Activated CD8-positive, alpha-beta T cell treated with anti-CD3 and anti-CD28 coated beads for 36 hours (primary cell): ENCODE measurements at regions not wholly inside any gene's neighbourhood (a gene's known extent, or its start where the extent isn't known, plus 50 kb on each side); places are given as distances from the start of the nearest gene placed in this dataset.
"Not testable (repeated sequence)": the region's sequence is repeated elsewhere in the genome, so short reads cannot be mapped to it uniquely, and the experiment has no call there.

Experiments used
- ATAC-seq: fragments of 200-7000 bp; cut with Tn5 transposase; one replicate; pipeline ENCODE4 v1.10.0; 2021; ENCODE audit warnings: mild to moderate bottlenecking, moderate library complexity
- CTCF ChIA-PET: fragments of 350-600 bp; sonication (Branson Sonifier 250); formaldehyde crosslinking; loops from one replicate; lab custom pipeline; 2021; ENCODE audit warnings: antibody characterized with exemption; lab: Charles Lee
- POLR2A ChIA-PET: fragments of 350-600 bp; sonication (Branson Sonifier 250); formaldehyde crosslinking; loops from one replicate; lab custom pipeline; 2021; ENCODE audit warnings: antibody characterized with exemption; lab: Charles Lee
- DNase-seq: peaks from one replicate; pipeline ENCODE4 v3.0.0-alpha.2; 2020
- H3K27ac Mint-ChIP-seq: one replicate; pipeline ENCODE4 v1.8.0; 2021; ENCODE audit warnings: mild to moderate bottlenecking, mixed read lengths
- H3K27me3 Mint-ChIP-seq: one replicate; pipeline ENCODE4 v1.8.0; 2021; ENCODE audit warnings: mixed read lengths
- H3K36me3 Mint-ChIP-seq: one replicate; pipeline ENCODE4 v1.8.0; 2021; ENCODE audit warnings: low read depth, mixed read lengths
- H3K4me1 Mint-ChIP-seq: one replicate; pipeline ENCODE4 v1.8.0; 2021; ENCODE audit warnings: low read depth, mixed read lengths
- H3K4me3 Mint-ChIP-seq: one replicate; pipeline ENCODE4 v1.8.0; 2021; ENCODE audit warnings: mild to moderate bottlenecking, moderate library complexity, mixed read lengths
- H3K9me3 Mint-ChIP-seq: one replicate; pipeline ENCODE4 v1.8.0; 2021; ENCODE audit warnings: mixed read lengths
- intact Hi-C: fragments of 100-400 bp; cut with micrococcal nuclease; formaldehyde crosslinking; loops from one replicate; pipeline ENCODE4 v1.10.0; 2022
- TF ChIP-seq, protein P1 (sequence below): fragments of 200-600 bp; IDR thresholded peaks from one replicate; pipeline ENCODE4 v1.8.0; 2022; ENCODE audit warnings: antibody characterized with exemption, mild to moderate bottlenecking

DNA sequence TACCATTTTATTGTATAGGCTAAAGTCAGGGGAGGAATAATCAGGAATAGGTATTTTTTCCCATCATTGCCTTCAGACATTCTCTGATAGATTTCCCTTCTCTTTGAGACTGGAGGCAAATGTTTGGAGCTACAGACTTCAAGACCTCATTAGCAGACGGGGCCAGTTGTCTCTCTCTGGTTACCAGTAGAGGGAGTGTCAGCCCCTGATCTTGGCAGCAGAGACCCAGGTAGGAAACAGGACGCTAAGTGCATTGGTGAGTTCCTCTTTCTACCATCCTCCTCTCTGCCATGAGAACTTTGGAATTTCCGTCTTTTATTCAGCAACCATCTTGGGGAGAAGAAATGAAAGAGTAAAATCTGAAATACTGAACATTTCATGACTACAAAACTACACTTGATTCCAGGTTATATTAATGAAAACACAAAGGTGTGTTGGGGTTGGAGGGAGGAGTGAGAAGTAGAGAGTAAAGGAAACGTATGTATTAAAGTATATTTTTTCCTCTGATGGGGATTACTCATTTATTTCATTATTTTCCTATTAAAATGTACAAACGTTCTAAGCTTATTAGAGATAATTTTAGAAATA lies 186.2 kb upstream of the GCFC2 start:
- CTCF ChIA-PET, result interaction anchor here (1.0 to 1.4 kb wide), 3 partner anchors 8 to 702 kb away, joined by 3 to 4 read pairs (median 4); no protein-coding TSS in a partner anchor
- TF ChIP-seq, protein P1, sequence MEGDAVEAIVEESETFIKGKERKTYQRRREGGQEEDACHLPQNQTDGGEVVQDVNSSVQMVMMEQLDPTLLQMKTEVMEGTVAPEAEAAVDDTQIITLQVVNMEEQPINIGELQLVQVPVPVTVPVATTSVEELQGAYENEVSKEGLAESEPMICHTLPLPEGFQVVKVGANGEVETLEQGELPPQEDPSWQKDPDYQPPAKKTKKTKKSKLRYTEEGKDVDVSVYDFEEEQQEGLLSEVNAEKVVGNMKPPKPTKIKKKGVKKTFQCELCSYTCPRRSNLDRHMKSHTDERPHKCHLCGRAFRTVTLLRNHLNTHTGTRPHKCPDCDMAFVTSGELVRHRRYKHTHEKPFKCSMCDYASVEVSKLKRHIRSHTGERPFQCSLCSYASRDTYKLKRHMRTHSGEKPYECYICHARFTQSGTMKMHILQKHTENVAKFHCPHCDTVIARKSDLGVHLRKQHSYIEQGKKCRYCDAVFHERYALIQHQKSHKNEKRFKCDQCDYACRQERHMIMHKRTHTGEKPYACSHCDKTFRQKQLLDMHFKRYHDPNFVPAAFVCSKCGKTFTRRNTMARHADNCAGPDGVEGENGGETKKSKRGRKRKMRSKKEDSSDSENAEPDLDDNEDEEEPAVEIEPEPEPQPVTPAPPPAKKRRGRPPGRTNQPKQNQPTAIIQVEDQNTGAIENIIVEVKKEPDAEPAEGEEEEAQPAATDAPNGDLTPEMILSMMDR, result no peak
- ATAC-seq (no peak), DNase-seq (peak; percentile 7)
- Mint-ChIP-seq H3K27me3 (peaks cover 3% of the 10 kb centered on the region), H3K4me1 (no peaks in the 10 kb centered on the region), H3K9me3 (no peaks in the 10 kb centered on the region), H3K27ac (no peak overlapping the region), H3K36me3 (no peaks in the 10 kb centered on the region), H3K4me3 (no peak overlapping the region)
- POLR2A ChIA-PET, result no interaction called here
- intact Hi-C loops, result no loop called here

DNA sequence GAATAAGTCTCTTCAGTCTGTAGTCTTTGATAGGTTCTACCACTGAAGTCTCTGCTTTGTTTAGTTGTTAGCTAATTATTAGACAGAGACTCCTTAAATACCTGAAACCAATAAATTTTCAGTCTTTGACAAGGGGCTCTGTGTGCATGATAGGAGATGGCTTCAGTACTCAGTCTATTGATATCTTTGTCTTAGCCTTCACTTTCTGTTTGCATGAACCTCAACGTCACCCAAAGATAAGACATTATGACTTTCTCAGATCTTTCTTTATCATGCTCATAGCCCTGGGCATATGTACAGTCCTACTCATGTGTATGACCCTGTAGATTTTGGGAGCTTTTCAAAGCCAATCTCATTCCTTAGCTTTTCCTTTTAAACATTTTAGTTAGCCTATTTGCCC lies 183.5 kb upstream of the GCFC2 start:
- Mint-ChIP-seq H3K9me3 (peaks cover 1% of the 10 kb centered on the region), H3K4me3 (no peak overlapping the region), H3K4me1 (no peaks in the 10 kb centered on the region), H3K27ac (no peak overlapping the region), H3K36me3 (no peaks in the 10 kb centered on the region), H3K27me3 (peaks cover 3% of the 10 kb centered on the region)
- DNase-seq (no peak), ATAC-seq (no peak)
- intact Hi-C loops, result no loop called here
- TF ChIP-seq, protein P1, result no peak
- ChIA-PET CTCF (no interaction called here), POLR2A (no interaction called here)

DNA sequence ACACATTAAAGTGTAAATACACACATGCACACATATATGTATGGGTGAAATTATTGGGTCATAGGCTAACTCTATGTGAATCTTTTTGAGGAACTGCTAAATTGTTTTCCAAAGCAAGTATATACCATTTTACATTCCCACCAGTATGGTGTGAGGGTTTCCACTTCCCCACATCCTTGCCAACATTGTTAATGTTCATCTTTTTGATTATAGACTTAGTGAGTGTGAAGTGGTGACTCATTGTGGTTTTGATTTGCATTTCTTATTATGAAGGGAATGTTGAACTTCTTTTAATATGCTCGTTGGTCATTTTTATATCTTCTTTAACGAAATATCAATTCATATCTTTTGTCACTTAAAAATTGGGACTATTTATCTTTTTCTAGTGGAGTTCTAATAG lies 181.8 kb upstream of the GCFC2 start:
- Mint-ChIP-seq H3K9me3 (peaks cover 1% of the 10 kb centered on the region), H3K4me3 (no peak overlapping the region), H3K36me3 (no peaks in the 10 kb centered on the region), H3K27me3 (peaks cover 3% of the 10 kb centered on the region), H3K4me1 (no peaks in the 10 kb centered on the region), H3K27ac (no peak overlapping the region)
- no peak for DNase-seq
- intact Hi-C loops, result no loop called here
- POLR2A ChIA-PET, result no interaction called here
- CTCF ChIA-PET, result no interaction called here
- TF ChIP-seq, protein P1, result no peak
- no peak for ATAC-seq

DNA sequence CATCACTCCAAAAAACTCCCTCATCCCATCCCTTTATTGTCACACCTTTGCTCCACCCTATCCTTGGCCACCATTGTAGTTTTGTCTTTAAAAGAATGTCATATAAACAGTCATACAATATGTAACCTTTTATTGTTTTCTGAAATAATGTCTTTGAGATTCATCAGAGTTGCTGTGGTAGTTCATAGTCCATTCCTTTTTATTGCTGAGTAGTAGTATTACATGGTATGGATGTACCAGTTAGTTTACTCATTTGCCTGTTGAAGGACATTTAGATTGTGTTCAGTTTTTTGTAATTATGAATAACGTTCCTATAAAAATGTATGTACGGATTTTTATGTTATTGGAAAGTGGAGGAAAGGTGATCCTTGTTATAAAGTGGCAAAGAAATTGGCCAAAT lies 171.8 kb upstream of the GCFC2 start:
- H3K27me3 Mint-ChIP-seq, result no peaks in the 10 kb centered on the region
- no peak overlapping the region for H3K27ac Mint-ChIP-seq

DNA sequence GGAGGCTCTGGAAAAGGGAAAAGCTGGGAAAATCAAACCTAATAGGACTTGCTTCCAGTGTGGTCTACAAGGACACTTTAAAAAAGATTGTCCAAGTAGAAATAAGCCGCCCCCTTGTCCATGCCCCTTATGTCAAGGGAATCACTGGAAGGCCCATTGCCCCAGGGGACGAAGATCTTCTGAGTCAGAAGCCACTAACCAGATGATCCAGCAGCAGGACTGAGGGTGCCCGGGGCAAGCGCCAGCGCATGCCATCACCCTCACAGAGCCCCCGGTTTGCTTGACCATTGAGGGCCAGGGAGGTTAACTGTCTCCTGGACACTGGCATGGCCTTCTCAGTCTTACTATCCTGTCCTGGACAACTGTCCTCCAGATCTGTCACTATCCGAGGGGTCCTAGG lies 164.9 kb upstream of the GCFC2 start:
- H3K9me3 Mint-ChIP-seq, DNase-seq, H3K4me3 Mint-ChIP-seq, H3K36me3 Mint-ChIP-seq, H3K4me1 Mint-ChIP-seq, POLR2A ChIA-PET, intact Hi-C loops, CTCF ChIA-PET, H3K27ac Mint-ChIP-seq, H3K27me3 Mint-ChIP-seq, ATAC-seq: not testable (repeated sequence)

More for the DNA sequence above, 171.8 kb upstream of the GCFC2 start:
- TF ChIP-seq, protein P1, result no peak
- ChIA-PET POLR2A (no interaction called here), CTCF (no interaction called here)
- Mint-ChIP-seq H3K4me3 (no peak overlapping the region), H3K9me3 (peaks cover 2% of the 10 kb centered on the region), H3K36me3 (no peaks in the 10 kb centered on the region), H3K4me1 (no peaks in the 10 kb centered on the region)
- intact Hi-C loops, result no loop called here
- no peak for DNase-seq
- no peak for ATAC-seq

DNA sequence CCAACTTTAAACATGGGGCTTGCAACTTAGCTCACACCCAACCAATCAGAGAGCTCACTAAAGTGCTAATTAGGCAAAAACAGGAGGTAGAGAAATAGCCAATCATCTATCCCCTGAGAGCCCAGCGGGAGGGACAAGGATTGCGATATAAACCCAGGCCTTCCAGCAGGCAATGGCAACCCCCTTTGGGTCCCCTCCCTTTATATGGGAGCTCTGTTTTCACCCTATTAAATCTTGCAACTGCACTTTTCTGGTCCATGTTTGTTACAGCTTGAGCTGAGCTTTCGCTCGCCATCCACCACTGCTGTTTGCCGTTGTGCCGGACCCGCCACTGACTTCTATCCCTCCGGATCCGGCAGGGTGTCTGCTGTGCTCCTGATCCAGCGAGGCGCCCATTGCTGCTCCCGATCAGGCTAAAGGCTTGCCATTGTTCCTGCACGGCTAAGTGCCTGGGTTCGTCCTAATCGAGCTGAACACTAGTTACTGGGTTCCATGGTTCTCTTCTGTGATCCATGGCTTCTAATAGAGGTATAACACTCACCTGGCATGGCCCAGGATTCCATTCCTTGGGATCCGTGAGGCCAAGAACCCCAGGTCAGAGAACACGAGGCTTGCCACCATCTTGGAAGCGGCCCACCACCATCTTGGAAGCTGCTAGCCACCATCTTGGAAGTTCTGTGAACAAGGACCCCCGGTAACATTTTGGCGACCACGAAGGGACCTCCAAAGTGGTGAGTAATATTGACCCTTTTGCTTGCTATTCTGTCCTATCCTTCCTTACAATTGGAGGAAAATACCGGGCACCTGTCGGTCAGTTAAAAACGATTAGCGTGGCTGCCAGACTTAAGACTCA lies 161.3 kb upstream of the GCFC2 start:
- H3K9me3 Mint-ChIP-seq, H3K36me3 Mint-ChIP-seq, H3K4me1 Mint-ChIP-seq, H3K4me3 Mint-ChIP-seq, H3K27me3 Mint-ChIP-seq, ATAC-seq, H3K27ac Mint-ChIP-seq, intact Hi-C loops, DNase-seq, CTCF ChIA-PET: not testable (repeated sequence)
- POLR2A ChIA-PET, result interaction anchor here (0.6 kb wide), 1 partner anchor 19 kb away, joined by 3 read pairs; no protein-coding TSS in a partner anchor
